ENCODE measurements at regions not wholly inside any gene's neighbourhood (a gene's known extent, or its start where the extent isn't known, plus 50 kb on each side); places are given as distances from the start of the nearest gene placed in this dataset.

DNA sequence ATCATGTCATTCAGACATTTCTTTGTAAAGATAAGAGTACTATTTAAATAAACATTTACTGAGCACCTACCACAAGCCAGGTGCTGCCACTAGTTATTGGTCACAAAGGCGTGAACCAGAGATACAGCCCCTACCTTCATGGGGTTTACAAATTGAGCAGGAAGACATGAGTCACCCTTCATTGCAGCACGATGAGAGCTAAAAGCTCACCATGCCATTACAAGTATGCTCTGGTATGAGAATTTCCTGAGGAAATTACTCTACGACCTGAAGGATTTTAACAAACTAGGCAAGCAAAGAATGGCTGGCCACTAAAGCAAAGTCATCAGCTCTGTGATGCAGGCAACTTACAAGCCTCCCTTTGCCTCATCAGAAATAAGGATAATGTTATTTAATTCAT lies 346.8 kb downstream of the BRINP2 start:
- Mint-ChIP-seq H3K27me3 (ENCODE audit: unreplicated experiment) (no peaks in the 10 kb centered on the region), H3K36me3 (ENCODE audit: low read depth, unreplicated experiment) (no peaks in the 10 kb centered on the region), H3K4me3 (ENCODE audit: unreplicated experiment) (no peak overlapping the region), H3K9me3 (ENCODE audit: unreplicated experiment) (no peaks in the 10 kb centered on the region), H3K27ac (ENCODE audit: unreplicated experiment) (no peak overlapping the region), H3K4me1 (ENCODE audit: unreplicated experiment) (peaks cover 9% of the 10 kb centered on the region)
- DNase-seq (ENCODE audit: low spot score): no peak
- TF ChIP-seq, protein P1, sequence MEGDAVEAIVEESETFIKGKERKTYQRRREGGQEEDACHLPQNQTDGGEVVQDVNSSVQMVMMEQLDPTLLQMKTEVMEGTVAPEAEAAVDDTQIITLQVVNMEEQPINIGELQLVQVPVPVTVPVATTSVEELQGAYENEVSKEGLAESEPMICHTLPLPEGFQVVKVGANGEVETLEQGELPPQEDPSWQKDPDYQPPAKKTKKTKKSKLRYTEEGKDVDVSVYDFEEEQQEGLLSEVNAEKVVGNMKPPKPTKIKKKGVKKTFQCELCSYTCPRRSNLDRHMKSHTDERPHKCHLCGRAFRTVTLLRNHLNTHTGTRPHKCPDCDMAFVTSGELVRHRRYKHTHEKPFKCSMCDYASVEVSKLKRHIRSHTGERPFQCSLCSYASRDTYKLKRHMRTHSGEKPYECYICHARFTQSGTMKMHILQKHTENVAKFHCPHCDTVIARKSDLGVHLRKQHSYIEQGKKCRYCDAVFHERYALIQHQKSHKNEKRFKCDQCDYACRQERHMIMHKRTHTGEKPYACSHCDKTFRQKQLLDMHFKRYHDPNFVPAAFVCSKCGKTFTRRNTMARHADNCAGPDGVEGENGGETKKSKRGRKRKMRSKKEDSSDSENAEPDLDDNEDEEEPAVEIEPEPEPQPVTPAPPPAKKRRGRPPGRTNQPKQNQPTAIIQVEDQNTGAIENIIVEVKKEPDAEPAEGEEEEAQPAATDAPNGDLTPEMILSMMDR (IDR thresholded peaks at IDR 0.05; ENCODE audit: unreplicated experiment): no peak

DNA sequence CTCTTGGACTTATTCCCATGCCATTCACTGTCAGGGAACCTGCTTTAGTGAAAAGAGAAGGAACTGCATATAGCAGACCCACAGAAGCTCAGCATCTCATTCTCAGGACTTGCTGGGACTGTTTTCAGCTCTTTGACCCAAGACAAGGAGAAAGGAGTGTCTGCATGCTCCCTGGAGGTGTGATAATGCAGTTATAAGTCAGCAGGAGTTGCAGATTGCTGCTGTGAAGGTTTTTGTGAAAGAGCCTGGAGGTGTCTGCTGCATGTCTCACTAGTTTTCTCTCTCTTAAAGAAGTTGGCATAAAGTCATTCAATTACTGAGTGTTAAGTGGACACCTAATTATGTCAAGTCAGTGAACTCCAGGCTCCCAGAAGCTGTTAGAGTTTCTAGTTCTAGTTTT lies 343.4 kb downstream of the BRINP2 start:
- no peak overlapping the region for H3K4me3 Mint-ChIP-seq (ENCODE audit: unreplicated experiment)
- H3K9me3 Mint-ChIP-seq (ENCODE audit: unreplicated experiment): no peaks in the 10 kb centered on the region
- H3K27ac Mint-ChIP-seq (ENCODE audit: unreplicated experiment): no peak overlapping the region
- no peak for DNase-seq (ENCODE audit: low spot score)
- H3K27me3 Mint-ChIP-seq (ENCODE audit: unreplicated experiment): no peaks in the 10 kb centered on the region
- TF ChIP-seq, protein P1 (IDR thresholded peaks at IDR 0.05; ENCODE audit: unreplicated experiment): no peak
- H3K36me3 Mint-ChIP-seq (ENCODE audit: low read depth, unreplicated experiment): no peaks in the 10 kb centered on the region
- H3K4me1 Mint-ChIP-seq (ENCODE audit: unreplicated experiment): peaks cover 9% of the 10 kb centered on the region

DNA sequence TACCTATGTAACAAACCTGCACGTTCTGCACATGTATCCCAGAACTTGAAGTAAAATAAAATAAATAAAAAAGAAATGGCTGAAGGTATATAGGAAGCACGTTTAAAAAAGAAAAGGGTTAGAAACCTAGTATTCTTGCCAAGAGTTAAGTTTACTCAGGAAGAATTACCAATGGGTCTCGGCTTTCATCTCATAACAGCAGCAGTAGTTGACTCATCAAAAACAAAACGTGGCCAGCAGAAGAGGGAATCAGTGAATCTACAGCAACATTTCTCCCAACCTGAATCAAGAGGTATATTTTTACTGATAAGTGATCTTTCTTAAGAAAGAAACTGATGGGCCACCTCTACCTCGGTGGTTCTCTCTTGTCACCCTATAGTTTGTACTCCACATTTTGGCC lies 340.3 kb downstream of the BRINP2 start:
- no peak for DNase-seq (ENCODE audit: low spot score)
- TF ChIP-seq, protein P1 (IDR thresholded peaks at IDR 0.05; ENCODE audit: unreplicated experiment): no peak
- Mint-ChIP-seq H3K36me3 (ENCODE audit: low read depth, unreplicated experiment) (no peaks in the 10 kb centered on the region), H3K27me3 (ENCODE audit: unreplicated experiment) (no peaks in the 10 kb centered on the region), H3K9me3 (ENCODE audit: unreplicated experiment) (no peaks in the 10 kb centered on the region), H3K4me3 (ENCODE audit: unreplicated experiment) (no peak overlapping the region), H3K4me1 (ENCODE audit: unreplicated experiment) (no peaks in the 10 kb centered on the region), H3K27ac (ENCODE audit: unreplicated experiment) (no peak overlapping the region)

DNA sequence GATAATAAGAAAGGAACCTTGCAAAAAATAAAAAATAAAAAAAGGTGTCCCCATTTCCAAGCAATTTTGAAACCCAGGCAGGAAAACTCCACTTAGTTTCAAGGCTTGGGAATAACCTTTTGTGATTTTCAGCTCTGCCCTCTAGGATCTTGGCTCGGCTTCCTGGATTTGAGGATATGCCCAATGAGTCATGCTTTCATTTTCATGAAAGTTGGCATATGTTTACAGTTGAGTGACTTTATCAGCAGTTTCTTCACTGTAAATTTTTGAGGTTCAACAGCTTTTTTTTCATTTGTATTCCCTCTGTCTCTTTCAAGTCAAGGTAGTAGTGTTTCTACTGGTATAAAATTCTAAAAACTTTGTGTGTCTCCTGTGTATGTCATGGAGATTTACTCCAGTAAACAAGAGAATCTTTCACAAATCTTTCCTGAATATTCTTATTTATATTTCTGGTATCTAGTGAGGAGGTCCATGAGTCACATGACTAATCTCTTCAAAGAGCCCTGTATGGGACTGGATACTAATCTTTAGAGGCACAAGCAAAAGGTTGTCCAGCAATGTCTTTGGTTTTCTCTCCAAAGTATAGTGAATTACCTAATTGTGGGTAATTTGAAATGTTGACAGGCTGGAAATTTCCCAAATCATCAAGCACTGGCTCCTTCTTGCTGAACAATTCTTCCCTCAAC lies 335.3 kb downstream of the BRINP2 start:
- DNase-seq (ENCODE audit: low spot score): no peak
- Mint-ChIP-seq H3K27me3 (ENCODE audit: unreplicated experiment) (no peaks in the 10 kb centered on the region), H3K36me3 (ENCODE audit: low read depth, unreplicated experiment) (no peaks in the 10 kb centered on the region), H3K4me1 (ENCODE audit: unreplicated experiment) (no peaks in the 10 kb centered on the region), H3K27ac (ENCODE audit: unreplicated experiment) (no peak overlapping the region), H3K9me3 (ENCODE audit: unreplicated experiment) (no peaks in the 10 kb centered on the region), H3K4me3 (ENCODE audit: unreplicated experiment) (no peak overlapping the region)
- TF ChIP-seq, protein P1 (IDR thresholded peaks at IDR 0.05; ENCODE audit: unreplicated experiment): no peak

DNA sequence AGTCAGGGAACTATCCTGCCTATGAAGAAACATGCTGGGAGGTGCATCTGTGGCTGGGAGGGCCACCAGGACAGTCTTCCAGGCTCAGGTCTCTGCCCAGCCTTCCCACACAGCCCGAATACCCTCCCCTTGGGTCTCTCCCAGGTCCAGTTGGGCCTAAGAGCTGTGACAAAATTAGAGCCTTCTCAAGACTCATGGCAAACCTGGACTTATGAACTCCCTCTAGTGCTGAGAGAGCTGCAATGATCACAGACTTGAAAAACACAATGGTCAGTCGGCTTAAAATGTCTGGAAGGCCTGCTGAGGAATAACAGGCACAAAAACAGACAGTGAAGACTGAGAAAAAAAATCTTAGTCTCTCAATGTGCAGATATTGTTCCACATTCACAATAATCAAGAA lies 325.1 kb downstream of the BRINP2 start:
- no peak for DNase-seq (ENCODE audit: low spot score)
- Mint-ChIP-seq H3K36me3 (ENCODE audit: low read depth, unreplicated experiment) (no peaks in the 10 kb centered on the region), H3K9me3 (ENCODE audit: unreplicated experiment) (no peaks in the 10 kb centered on the region), H3K4me1 (ENCODE audit: unreplicated experiment) (no peaks in the 10 kb centered on the region), H3K27me3 (ENCODE audit: unreplicated experiment) (no peaks in the 10 kb centered on the region), H3K4me3 (ENCODE audit: unreplicated experiment) (no peak overlapping the region), H3K27ac (ENCODE audit: unreplicated experiment) (no peak overlapping the region)
- TF ChIP-seq, protein P1 (IDR thresholded peaks at IDR 0.05; ENCODE audit: unreplicated experiment): no peak
